GM18868 (cell line): ENCODE measurements at regions not wholly inside any gene's neighbourhood (a gene's known extent, or its start where the extent isn't known, plus 50 kb on each side); places are given as distances from the start of the nearest gene placed in this dataset.

Experiments
- ATAC-seq: cut with Tn5 transposase; IDR thresholded peaks from one replicate; pipeline ENCODE4 v1.9.1; 2021; ENCODE audit warnings: mild to moderate bottlenecking, moderate library complexity; ENCODE audit not compliant: unreplicated experiment

DNA sequence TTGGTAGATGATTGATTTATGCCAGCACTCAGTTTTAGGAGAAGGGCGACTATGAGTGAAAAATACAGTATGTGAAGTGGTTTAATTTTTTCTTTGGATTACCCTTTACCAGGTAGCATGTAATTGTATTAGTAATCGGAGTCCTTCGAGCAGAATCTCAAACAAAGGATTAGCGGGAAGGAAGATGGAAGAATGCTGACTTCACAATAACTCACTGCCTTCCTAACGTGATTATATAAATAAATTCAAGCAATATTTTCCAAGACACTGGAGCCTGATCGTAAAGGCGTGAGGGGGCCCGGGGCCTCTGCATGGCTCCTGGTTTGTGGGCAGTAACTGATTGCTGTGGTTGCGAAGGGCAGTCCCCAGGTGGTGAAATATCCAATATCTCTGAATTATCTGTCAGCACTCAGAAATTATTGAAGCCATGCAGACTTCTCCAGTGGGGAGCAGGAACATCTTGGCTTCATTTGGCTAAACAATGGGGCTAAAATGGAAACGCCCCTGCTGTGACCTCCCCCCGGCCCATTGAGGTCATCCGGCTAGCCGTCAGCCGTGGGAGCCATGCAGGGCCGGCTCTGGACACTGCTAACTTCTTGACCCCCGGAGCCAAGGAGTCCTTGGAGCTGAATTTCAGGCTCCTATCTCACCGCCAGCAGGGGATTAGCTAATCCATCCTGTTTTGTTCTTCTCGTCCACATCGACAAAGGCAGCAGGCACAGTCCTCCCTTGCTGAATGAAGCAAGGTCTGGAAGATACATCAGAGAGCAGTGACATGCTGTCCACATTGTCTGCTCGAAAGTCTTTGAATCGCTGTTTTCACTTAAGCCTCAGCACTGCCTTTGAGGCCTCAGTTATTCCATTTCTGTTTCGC, 295.9 kb upstream of the N4BP1 start:
- ATAC-seq, result no peak

DNA sequence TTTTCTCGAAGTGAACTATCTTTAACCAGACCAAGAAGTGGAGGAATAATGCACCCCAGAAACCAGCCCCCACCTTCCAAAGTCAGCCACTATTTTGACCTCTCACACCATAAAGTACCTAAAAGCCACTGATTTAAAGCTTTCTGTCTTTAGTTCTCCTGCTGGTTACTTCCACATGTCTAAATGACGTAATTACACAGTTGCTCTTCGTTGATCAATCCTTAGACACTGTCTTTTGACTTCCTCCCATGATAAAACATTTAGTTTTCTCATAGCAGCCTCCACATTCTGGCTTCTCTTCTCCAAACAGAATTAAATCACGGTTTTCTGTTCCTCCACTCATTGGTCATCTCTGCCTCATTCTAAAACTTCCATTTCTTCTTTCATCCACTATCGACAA, 294.4 kb upstream of the N4BP1 start:
- no peak for ATAC-seq

DNA sequence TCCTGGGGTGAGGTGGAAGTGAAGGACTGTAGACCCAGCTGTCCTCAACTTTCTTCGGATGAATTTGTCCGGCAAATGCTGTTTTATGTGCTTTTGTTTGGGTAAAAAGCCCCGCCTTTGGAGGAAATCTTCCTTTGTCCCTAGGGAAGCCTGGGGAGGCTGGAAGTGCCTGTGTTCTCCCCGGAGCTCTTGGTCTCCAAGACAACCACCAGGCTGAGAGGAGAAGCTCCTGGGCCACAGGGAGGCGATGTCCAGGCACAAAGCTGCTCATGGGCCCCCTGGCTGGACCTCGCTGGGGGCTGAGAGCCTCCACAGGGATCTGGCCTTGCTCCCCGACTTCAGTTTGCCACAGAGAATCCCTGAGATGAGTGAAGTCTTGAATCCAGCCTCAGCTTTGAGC, 293.1 kb upstream of the N4BP1 start:
- no peak for ATAC-seq

DNA sequence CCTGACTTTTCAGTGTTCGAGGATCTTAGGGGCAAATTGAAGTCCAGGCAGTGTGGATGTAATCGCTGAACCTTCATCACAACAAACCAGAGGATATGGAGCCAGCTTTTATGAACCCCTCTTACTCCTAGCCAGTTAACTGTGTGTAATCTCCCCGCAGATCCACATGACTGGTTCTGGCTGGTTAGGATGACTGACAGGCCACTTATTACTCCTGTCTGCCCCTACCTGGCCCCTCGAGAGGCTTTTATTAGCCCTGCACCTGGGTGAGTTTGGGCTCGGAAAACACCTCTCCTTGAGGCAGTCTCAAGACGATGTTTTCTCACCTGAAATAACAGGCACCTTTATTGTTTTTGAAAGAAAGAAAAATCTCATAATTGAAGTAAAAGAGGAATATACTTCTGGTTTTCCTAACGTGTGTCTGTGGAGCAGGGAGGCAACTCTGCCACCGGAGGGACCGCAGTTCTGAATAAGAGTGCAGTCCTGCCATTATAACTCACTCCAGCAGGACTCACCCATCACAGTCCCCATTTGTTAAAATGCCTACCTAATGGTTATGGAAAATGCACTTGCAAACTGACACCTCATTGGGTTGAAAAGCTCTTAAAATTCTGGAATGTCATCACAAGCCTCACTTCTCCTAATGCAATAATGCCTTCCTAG, 291.9 kb upstream of the N4BP1 start:
- ATAC-seq, result peak; percentile 63

DNA sequence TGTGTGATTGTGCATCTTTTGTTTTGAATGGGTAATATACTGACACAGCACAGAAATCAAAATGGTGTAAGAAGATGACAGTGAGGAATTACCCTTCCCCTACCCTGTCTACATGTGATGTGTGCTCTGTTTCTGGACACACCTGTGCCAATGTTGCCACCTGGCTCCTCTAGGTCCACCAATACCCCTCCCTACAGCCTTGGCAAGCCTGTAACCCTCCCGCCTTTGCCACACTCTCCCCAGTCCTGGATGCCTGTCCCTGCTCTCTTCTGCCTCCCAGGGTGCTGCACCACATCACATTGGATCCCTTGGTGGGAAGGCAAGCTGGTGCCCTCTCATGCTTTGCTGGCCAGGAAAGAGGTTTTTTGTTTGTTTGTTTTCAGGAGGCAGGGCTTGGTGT, 289.5 kb upstream of the N4BP1 start:
- ATAC-seq, result peak; percentile 7

DNA sequence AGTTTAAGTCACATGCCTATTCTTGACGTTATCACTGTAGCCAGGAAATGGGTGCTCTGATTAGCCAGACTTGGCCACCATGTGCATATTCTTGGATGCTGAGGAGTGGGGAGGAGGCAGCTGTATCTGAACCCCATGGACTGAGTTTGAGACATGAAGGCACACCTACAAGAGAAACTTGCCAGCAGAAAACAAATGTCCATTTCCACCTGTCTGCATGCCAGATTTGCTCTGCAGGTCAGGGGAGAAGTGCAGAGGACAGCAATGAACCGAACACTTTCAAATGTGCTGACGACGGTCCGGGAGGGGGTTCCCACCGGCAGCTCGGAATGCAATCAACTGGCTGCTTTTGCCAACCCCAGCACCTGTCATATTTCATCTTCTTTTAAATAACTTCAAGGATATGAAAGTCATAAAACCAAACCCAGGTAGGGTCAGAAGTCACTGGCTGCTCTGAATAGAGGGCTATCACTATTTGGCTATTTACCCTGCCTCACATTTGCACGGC, 287.8 kb upstream of the N4BP1 start:
- no peak for ATAC-seq

DNA sequence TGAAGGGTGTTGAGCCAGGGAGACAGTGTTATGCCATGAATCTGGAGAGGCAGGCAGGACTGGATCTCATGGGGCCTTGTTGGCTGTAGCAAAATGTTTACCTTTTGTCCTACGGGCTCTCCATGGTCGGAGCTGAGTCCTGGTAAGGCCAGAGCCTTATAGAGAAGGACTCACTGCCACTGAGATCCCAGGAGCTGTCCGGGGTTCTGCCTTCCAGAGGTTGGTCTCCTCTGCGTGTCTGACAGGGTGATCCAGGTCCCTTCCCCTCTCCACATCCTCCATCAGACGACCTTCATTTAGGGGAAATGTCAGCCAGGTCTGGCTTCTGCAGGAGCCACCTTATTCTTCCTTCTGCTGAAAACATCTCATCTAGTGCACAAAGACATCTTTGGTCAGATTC, 285.2 kb upstream of the N4BP1 start:
- no peak for ATAC-seq

DNA sequence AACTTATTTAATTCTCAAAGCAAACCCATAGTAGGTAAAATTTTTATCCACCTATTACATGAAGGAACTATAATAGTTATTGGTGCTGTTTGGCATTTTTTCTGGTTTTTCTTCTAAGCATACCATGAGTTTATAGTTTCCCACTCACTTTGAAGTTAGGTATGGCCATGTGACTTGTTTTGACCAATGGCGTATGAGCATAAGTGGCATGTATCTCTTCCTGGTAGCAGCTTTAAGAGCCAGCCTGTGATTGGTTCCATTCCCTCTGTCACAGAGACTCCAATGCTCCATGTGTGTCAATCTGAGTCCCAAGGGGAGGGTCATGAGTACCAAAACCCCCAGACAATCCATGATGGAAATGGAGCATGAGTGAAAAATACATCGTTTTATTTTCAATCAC, 282.9 kb upstream of the N4BP1 start:
- ATAC-seq, result no peak

DNA sequence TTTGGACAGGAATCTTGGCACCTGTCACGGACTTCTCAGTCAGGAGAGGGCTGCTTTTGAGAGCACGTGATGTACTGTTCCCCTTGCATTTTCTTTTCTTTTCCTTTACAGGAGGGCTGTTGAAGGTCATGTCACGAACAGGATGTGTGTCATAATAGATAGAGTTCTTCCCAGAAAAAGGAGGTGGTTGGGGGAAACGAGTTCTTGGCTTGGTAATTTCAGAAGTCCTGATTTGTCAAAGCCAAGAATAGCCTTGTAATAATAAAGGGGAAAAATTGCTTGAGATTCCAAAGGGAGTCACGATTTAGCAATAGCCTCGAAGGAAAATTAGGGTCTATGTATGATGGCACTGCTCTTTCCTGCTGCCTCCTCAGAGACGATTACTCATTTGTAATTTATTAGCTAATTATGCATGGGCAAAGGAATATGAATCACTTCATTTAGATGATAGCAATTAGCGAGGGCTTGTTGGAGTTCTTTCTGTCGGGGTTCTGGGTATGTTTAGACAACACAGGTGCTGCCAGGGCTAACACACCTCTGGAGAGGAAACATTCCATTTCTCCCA, 277.7 kb upstream of the N4BP1 start:
- no peak for ATAC-seq

DNA sequence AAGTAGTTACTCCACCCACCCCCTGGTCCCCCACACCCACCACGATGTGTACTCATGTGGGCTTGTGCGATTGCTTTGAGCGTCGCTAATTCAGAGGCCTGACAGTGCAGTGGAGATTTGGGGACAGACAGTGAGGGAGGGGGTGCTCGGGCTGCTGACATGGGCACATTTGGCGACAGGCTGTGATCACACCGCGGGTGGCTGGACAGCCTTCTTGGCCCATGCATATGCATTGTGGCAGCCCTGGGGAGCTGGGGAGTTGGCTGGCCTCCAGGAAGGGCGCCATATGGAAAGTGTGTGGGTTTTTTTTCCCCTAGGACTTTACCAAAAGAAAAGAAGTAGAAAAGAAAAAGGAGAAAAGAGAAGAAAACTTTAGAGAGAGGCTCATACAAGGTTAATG, 275.5 kb upstream of the N4BP1 start:
- ATAC-seq, result no peak

DNA sequence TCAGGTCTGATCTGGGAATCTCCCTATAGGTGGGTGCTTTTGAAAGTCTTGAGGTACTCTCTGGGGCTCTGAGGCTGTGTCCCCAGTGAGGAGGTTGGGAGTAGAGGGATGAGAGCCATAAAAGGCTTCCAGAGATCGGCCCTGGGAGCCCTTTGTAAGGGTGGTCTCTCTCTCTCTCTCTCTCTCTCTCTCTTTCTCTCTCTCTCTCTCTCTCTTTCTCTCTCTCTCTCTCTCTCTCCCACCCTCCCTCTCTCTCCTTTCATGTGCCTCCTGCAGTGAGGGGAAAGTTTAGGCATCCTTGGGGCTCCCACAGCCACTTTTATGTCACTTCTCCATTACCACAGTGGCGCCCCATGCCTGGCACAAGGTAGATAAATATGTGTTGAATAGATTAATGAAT, 271.3 kb upstream of the N4BP1 start:
- ATAC-seq, result no peak

DNA sequence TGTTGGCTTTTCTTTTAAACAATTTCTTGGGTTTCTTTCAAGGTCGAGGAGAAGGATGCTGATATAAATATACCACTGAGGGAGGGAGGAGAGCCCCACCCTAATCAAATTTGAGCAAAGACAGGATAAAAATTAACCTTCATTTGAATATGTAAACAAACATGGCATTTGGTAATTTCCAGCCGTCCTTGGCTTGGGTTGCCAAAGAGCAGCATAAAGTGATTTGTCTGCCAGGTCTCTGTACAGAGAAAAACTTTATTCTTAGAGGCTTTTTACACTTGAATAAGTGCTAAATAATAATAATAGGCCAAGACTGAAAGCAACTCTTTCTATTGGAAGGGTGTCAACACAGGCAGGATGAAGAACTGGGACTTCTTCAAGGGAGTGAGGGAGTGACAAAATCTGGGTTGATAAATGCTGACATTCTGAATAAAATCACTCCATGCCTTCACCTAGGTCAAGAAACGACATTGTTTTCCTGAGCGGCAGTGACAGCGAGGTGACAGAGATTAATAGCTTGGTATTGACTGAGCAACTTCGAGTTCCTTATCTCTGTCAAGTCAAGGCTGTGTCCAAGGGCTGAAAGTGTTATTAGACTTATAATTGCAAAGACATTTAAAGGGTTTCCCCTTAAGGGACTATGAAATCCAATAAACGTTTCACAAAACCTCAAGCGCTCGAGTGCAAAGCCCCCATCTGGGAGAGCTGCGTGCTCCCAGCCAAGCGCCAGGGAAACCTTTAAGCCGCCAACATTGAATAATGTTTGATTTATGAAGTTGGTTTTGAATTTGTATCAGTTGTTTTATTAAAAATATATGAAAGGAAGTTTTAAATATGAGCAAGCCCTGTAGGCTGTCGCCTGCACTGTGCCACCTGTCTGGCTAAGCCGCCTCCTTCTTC, 269.5 kb upstream of the N4BP1 start:
- ATAC-seq, result no peak

DNA sequence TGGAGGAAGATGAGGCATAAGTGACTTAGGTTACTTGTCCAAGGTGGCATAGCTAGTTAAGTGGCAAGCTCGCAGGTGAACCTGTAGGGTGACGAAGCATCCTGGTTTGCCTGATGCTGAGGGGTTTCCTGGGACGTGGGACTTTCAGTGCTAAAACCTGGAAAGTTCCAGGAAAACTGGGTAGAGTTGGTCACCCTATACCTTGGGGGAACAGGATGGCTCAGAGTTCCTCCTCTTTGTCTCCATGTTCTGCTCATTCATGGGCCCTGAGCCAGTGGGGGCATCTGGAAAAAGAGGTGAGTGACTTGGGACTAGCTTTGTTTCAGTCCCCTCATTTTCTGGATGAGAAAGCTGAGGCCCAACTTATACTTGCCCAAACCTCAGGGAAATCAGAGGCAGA, 268.0 kb upstream of the N4BP1 start:
- no peak for ATAC-seq

DNA sequence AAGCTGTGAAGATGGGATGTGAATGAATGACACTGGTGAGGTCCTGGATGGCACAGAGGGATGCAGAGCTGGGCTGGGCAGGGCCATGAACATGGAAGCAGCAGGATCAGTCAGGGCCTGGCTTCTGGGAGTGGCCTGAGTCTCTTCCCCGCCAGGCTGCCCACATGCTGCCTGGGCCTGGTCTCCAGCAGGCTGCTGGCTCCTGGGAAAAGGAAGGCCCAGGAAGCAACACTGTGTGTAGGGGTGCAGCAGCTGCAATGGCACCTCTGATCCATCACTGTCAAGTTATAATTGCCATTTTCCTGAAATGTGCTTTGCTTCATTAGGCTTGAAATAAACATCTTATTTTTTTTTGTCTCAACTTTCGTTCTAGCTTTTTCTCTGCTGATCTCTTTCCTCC, 260.2 kb upstream of the N4BP1 start:
- ATAC-seq, result no peak

DNA sequence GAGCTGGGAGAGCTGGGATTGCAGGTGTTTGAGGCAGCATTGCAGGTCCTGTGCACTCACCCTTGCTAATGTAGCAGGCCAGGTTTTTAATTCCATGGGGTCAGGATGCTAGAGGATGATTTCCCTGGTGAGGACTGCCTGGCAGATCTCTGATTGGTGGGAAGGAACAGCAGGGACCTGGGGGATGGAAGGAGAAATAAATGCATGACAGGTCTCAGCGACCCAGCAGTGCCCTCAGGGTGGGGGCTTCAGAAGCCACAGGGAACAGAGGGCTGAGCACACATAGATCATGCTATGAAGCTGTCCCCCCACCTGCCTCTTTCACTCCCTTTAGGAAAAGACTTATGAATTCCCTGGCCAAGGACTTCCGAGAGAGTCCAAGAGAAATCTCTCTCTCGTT, 255.5 kb upstream of the N4BP1 start:
- ATAC-seq, result no peak

DNA sequence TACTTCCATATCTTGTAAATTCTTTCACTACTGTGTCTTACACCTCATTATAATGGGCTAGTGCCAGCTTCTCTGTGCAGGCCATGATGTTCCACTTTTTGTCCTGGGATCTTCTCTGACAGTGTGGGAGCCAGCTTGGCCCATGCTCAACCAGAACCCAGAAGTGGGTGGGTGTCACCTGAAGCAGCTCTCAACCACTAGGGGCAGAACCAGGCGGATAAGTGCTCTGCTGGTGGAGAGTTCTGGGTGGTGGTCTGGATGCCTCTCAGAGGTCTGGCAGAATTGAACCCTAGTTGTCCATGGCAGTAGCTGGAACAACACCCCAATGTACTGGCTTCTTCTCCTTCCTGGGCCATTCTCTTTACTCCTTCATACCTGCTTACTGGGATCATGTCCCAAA, 254.1 kb upstream of the N4BP1 start:
- ATAC-seq, result no peak

DNA sequence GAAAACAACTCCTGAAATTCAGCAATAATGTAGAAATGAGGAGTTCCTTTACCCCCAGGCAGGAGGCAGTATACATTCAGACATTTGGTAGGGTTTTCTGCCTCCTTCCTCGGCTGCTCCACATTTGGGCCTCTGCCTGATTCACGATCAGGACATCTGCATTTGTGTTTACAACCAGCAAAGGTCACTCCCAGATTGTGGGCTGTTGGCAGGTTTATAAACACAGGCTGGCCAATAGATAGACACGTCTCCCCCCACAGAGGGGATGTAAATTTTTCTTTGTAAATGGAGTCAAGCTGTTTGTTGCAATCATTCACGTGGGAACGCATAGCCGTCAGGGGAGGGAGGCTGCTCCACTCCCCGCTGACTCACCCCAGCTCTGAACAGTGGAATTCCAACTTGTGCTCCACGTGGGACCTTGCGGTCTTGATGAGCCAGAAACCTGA, 252.1 kb upstream of the N4BP1 start:
- ATAC-seq, result no peak

DNA sequence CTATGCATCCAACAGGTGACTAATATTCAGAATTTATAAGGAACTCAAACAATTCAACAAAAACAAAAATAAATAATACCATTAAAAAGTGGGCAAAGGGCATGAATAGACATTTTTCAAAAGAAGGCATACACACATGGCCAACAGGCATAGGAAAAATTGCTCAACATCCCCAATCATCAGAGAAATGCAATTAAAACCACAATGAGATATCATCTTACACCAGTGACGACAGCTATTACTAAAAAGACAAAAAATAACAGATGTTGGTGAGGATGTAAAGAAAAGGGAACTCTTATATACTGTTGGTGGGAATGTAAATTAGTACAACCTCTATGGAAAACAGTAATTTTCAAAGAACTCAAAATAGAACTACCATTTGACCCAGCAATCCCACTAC, 250.4 kb upstream of the N4BP1 start:
- no peak for ATAC-seq

DNA sequence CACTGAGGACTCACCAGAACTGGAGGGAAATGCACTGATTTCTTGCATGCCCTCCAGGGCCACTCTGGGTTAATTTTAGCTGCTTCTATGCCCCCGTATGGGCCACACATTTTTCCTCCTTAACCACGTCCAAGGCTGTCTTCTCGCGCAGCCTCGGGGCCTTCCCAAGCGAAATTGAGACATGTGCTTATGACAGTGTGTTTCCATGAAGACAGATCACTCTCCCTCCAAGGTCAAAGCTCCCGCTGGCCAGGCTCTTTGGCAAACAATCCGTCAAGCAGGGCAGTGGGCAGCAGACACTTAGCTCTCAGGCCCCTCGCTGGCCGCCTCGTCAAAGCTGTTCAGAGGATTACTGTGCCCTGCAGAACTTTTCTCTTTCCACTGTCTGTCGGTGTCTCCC, 243.0 kb upstream of the N4BP1 start:
- ATAC-seq, result no peak

DNA sequence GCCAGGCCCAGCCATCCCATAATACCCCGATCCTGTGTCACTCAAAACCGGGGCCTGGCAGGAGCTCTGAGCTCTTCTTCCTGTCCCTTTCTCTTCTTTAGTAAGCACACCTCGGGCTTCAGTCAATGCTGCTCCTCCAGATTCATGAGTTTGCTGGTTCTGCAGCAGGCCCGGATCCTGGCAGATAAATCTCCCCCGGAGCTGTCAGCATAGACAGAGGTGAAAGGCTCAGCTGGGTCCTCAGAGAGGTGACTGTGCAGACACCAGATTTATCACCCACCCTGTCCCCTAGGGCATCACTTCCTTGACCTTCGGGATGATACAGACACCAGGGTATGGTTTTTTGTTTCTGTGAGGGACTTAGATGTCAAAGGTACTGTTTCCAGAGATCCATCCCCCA, 242.5 kb upstream of the N4BP1 start:
- no peak for ATAC-seq
